SH-SY5Y (cell line): ENCODE measurements at regions not wholly inside any gene's neighbourhood (a gene's known extent, or its start where the extent isn't known, plus 50 kb on each side); places are given as distances from the start of the nearest gene placed in this dataset.

Source experiments
- GATA2 ChIP-seq: IDR thresholded peaks from 2 replicates; pipeline ENCODE4 v1.6.1; 2011; ENCODE audit warnings: mild to moderate bottlenecking, low read depth, low read length
- GATA3 ChIP-seq: IDR thresholded peaks from 2 replicates; pipeline ENCODE4 v1.6.1; 2011; ENCODE audit warnings: low read depth, mild to moderate bottlenecking, low read length, moderate library complexity

DNA sequence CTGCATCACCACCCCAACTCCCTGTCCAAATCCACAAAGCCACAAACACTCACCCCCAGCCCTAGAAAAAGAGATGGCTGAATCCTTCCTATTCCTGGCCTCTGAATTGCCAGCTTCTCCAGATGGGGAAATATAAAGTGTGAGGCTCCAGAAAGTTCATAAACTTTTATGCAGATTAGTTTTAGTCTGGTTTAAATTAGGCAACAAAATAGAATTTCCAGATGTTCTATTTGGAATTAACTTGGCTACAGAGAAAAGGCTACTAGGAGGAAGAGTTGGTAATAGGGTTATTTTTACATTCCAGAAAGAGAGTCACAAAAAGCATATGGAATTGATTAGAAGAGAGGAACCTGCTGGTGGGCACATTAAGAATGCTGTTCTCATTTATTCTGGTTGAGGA lies 56.0 kb downstream of the EN1 start:
- TF ChIP-seq GATA2 (no peak), GATA3 (no peak)

DNA sequence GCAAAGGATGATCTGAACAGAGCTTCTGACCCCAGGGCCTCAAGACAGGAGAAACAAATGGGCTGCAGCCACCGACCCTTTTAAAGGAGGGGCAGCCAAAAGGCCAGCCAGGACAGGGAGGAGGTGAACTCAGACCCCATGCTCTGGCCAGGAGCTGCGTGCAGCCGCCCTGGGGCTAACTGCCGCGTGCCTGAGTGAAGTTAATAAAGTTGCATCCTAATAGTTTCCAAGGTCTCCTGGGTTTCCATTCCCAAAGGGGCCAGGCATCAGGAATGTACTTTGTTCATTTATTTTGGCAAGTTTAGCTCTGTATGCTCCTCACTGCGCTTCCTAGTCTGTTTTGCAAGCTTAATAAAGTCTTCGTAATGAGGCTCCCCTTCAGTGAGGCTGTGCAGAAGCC lies 60.7 kb downstream of the EN1 start:
- no peak for TF ChIP-seq GATA3
- TF ChIP-seq GATA2, result no peak

DNA sequence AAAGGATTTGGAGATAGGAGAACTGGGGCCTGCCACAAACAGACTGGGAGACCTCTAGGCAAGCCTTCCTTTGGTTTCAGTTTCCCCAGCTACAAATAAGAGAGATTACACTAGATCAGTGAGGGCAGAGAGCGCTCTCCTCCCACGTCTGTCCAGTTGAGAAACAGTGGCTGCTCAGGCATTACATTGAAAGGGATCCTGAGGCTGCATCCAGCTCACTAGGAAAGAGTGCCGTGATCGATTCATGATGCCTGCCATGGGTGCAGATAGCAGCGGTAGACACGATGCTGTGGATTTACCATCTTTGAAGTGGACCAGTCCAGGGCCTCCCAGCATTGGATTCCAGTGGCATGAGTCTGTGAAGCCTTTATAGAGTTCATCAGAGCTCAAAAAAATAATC lies 62.6 kb downstream of the EN1 start:
- TF ChIP-seq GATA2, result no peak

- no peak for TF ChIP-seq GATA2
- TF ChIP-seq GATA3, result no peak
These were observed 68.1 kb downstream of the EN1 start for GRCh38 chr2:118779362-118779761.

- no peak for TF ChIP-seq GATA3
- no peak for TF ChIP-seq GATA2
These were observed 72.9 kb downstream of the EN1 start for GRCh38 chr2:118774458-118775133.

- TF ChIP-seq GATA3 (no peak), GATA2 (no peak)
These were observed 73.6 kb downstream of the EN1 start for GRCh38 chr2:118773826-118774225.

GRCh38 chr2:118772487-118773200 lies 74.8 kb downstream of the EN1 start:
- TF ChIP-seq GATA2, result no peak

GRCh38 chr2:118769707-118770400 lies 77.6 kb downstream of the EN1 start:
- TF ChIP-seq GATA2, result no peak
- no peak for TF ChIP-seq GATA3

DNA sequence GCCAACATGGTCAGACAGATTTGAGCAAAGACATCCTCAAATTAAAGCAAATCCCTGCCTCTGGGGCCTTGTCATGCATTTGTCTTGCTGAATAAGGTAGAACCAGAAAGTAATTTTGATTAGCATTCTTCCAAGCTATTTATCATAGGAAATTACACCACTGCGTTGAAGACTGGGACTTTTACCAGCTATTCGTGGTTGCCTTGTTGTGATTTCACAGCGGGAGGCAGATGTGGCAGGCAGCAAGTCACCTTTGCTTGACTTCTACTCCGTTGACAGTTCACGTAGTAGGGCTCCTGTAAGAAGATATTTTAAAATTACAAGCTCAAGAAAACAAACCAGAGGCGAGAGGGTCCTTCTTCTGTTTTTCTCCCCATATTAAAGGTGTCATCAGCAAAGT lies 80.6 kb downstream of the EN1 start:
- TF ChIP-seq GATA2, result no peak
- TF ChIP-seq GATA3, result no peak

- TF ChIP-seq GATA3 (no peak), GATA2 (no peak)
These were observed 82.6 kb downstream of the EN1 start for GRCh38 chr2:118764855-118765254.

DNA sequence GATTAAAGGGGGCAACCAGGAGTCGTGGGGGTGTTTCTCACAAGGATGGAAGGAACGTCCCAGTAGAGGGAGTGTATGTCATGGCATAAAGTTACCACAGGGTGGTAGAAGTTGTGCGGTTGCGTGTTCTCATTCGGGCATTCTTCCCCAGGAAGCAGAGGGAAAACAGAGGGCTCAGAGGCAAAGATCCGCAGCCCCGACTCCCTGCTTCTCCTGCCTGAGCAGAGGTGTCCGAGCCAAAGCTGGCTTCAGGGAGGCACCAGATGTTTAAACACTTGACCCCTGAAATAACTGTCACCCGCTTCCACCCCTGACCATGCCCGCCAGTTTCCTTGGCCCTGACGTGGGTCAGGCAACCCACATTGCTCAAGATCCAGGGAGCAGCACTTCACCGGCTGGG lies 83.7 kb downstream of the EN1 start:
- no peak for TF ChIP-seq GATA3
- TF ChIP-seq GATA2, result no peak

DNA sequence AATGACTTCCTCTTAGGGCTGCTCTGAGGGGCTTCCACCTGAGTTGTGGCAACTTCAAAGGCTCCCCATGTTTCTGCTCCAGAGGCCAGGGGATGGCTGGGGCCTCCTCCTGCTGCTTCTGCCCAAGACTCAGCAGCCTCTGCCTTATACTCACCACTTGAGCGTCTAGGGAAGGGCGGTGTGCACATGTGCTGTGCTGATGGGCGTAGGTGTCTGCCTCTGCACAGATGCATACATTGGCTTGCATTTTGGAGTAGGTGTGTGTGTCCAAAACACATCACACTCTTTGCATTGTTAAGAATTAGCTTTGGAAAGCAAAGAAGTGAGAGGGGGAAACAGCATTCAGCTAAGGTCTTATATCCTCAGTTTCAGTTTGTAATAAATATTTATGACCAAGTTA lies 85.2 kb downstream of the EN1 start:
- no peak for TF ChIP-seq GATA3
- TF ChIP-seq GATA2, result no peak

DNA sequence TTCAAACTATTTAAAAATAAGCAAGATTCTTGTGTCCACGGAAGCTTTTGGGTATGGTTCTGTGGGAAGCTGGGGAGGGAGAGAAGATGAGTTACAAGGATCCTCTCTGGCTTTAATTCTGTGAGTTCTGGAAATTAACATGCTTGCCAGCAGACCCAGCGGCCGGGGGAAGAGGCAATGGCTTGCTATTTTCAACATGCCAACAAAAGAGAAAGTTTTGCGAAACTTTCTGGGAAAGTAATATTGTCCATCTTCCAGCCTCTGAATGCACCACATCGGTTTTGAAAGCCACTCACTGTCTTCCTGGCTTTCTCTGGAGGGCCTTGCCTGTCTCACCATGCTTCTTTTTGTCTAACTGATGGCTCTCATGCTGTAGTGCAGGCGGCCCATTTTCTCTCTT lies 85.7 kb downstream of the EN1 start:
- TF ChIP-seq GATA3, result no peak
- no peak for TF ChIP-seq GATA2

DNA sequence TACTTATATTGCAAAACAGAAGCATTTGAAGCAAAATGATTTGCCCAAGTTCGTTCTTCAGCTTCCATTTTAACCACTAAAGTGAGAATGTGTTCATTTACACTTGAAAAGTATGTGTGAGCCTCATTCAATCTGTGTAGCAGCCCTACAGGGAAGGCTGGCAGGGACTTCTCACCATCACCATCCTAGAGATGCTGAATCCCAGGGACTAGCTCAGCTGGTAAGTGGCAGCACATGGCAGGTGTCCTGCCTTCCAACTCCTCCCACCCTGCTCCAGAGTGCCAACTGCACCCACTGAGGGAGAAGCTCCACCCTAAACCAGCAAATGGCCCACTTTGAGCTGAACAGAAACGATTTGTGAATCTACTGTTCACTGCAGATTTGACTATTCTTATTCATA lies 91.5 kb downstream of the EN1 start:
- TF ChIP-seq GATA2 (no peak), GATA3 (no peak)

DNA sequence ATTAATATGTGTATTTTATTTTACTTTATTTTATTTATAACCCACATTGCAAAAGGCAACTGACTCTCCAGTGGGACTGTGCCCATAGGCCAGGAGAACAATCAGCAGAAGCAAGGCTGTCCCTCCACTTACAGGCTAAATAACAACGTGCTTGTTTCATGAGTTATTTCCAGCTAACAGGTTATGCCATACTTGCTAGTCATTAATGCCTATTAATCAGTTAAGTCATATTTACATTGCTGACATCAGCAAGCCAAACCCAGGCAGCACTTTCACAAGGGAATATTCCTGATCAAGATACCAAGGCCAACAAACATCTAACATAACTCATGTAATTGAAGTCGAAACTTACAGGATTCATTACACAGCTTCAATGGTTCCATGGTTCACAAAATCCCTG lies 92.1 kb downstream of the EN1 start:
- no peak for TF ChIP-seq GATA3
